ENCODE measurements at regions not wholly inside any gene's neighbourhood (a gene's known extent, or its start where the extent isn't known, plus 50 kb on each side); places are given as distances from the start of the nearest gene placed in this dataset.
"Not testable (repeated sequence)": the region's sequence is repeated elsewhere in the genome, so short reads cannot be mapped to it uniquely, and the experiment has no call there.

DNA sequence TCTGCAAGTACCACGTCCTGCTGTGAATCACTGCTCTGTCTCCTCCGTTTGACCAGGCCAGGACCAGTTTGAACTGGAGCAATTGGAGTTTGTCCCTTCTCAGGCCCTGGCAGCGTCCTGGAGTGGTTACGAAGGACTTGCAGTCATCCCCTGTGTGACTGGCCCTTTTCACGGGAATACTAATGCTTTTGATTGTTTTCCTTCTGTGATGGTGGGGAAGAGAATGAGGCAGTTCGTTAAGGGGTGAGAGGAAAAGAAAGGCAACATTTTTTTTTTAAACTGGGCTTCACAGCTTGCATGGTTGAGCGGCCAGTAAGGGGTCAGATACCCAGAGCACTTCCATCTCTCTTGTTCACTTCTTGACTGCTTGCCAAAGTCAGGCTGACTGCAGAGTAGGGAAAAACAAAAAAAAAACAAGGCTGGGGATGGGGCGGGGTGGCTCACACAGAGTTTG, 153.5 kb upstream of the STK32A start:
- no peak for DNase-seq (ENCODE audit: low spot score)

DNA sequence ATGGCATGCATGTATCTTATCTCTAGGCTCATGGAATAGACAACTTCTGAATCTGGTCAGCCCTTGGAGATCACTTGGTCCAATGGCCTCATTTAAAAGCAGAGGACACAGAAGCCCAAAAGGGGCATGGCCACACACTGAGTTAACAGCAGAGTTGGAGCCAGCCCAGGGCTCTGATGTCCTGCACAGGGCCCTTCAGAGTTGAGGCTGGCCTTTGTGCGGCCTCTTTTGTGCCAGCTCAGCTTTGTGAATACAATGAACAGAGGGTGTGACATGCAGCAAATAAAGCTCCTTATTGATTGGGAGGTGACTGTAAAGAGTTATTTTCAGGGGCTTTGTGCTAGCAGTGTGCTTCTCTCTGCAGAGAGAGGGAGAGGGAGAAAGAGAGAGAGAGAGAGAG, 150.1 kb upstream of the STK32A start:
- DNase-seq (ENCODE audit: low spot score), result no peak

DNA sequence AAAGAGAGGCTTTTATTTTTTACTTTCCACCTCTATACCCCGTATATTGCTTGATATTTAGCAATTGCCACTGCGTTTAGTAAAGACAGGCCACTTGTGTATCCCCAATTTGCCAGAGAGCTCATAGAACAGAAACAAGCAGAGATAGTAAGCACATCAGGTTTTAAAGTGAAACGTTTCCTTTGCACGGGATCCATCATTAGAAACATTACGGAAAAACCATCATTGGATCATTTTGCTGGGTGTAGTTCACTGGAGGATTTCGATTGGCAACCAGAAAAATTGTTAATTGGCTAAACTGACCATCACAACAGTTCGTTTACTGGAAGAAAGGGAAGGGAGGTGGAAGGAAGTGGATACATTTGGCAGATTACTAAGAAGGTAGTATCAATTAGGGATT, 149.4 kb upstream of the STK32A start:
- no peak for DNase-seq (ENCODE audit: low spot score)

DNA sequence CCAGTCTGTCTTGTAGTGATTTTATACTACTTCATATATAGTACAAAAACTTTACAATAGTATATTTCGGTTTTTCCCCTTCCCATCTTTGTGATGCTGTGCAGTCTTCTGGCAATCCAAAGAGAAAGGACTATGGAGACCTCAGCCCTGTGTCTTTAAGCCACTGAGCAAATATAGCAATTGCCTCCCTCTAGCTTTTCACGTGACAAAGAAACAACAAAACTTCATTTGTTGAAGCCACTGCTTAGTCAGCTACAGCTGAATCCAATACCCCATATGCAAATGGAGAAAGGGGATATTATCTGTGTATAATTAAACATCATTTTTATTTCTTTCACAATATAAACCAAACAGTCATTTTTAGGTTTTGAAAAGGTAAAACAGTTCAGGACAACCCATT, 142.8 kb upstream of the STK32A start:
- no peak for DNase-seq (ENCODE audit: low spot score)

DNA sequence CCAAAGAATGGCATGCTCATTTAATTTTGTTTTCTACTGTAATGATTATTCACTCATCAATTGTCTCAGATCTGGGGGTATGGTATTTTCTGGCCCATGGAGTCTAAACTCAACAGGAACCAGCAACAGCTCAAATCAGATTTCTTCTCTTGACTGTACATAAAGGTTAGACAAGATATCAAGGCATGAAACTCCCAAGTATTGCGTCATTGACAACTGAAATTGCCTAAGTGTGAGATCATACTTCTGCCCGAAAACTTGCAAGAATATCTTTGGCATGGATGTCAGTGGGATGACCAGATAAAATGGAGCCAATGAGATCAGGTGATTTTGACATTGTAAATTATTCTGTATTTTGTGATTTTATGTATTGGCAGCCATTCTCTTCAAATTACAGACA, 141.7 kb upstream of the STK32A start:
- DNase-seq (ENCODE audit: low spot score), result no peak

DNA sequence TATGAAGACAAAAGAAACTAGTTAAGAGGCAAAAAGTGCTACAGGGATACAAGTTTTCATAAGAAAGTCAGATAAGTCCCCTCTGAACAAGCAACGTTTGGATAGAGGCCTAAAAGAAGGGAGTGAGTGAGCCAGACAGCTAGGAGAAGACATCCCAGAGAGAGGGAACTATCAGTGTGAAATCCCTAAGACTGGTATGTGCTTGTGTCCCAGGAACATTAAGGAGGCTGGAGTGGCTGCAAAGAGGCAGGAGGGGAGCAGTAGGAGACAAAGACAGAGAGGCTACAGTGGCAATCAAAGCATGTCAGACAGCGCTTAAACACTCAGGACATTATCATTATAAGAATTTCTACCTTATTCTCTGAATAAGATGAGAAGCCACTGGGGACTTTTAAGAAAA, 139.1 kb upstream of the STK32A start:
- no peak for DNase-seq (ENCODE audit: low spot score)

DNA sequence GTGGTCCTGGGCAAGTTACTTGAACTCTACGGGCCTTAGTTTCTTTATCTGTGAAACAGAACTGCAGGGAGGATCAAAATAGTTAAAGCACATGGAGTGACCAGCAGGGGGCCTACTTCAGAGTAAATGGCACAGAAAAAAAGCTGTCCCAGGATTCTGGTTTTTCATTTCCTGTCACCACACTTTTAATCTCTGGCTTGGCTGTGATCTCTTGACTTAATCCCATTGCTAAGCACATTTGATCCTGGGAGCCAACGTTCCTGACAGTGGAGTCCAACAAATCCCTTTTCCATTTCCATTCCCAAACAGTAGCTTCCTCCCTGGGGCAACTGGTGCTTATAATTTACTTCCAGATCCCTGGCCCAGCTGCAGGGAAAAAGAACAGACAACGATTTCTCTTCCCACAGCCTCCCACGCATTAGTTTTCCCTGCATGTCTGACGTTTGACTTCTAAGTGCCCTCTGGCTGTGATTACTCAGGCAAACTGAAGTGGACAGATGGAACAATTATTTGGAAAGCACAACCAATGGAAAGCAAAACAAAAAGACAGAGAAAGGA, 136.5 kb upstream of the STK32A start:
- DNase-seq (ENCODE audit: low spot score), result peak; percentile 68

DNA sequence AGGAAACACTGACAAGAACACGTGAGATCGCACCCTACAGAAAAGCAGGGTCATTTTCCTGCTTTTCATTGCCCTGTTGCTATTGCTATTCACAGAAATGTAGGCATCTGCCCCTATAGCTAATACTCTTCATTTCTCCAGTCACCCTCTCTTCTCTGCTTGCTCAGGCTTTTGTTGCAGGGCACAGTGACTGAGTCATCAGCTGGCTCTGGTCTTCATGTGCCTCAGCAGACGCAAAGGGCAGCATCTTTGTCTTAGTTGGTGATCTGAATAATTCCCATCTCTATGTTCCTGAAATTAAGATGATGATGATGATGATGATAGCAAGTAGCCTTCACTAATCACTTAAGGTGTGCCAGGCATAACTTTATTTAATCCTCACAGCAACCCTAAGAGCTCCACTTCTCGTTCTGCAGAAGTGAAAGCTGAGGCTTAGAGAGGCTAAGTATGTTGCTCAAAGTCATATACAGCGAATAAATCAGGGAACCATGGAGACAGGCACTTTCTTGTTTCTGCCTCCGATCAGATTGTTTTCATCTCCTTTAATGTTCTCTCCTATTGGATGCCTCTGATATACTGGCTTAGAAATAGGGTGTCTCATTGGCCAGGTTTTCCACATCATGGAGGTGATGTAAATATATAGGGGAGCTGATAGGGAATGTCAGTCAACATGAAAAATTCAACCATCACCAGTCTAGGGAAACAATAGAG, 133.0 kb upstream of the STK32A start:
- DNase-seq (ENCODE audit: low spot score), result no peak

DNA sequence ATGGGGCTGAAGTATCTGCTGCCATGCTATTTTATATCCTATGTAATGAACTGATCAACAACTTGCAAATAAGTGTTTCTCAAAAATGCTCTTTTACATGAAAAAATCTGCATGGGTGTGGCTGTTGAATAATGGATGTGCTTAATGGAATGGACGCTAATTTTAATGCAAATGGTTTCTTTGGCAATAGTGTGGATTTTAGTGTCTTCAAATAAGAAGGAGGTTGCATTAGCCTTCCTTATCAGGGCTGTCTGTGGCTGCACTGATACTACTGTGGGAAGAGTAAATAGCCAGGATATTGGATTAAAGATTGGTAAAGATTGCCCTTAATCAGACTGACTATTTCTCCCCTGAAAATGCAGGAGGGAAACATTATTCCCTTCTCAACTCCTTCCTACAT, 121.9 kb upstream of the STK32A start:
- no peak for DNase-seq (ENCODE audit: low spot score)

DNA sequence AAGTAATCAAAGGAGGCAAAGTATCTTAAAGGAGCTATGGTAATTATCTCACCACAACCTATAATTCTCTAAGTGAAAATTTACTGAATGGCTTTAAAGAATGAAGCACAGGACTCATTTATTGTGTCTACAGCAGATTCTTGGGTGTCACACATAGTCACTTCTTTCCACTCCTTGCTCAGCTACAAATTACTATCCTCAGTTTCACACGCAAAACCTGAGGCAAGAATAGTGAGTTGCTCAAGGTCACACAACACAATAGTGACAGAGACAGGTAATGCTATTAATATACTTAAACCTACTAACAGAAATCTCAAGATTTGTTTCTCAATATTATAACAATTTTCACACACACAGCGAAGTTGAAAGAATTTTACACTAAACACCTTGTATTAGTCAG, 120.9 kb upstream of the STK32A start:
- no peak for DNase-seq (ENCODE audit: low spot score)

DNA sequence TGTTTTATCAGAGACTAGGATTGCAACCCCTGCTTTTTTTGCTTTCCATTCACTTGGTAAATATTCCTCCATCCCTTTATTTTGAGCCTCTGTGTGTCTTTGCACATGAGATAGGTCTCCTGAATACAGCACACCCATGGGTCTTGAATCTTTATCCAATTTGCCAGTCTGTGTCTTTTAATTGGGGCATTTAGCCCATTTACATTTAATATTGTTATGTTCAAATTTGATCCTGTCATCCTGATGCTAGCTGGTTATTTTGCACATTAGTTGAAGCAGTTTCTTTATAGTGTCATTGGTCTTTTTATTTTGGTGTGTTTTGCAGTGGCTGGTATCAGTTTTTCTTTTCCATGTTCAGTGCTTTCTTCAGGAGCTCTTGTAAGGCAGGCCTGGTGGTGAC, 95.1 kb upstream of the STK32A start:
- DNase-seq (ENCODE audit: low spot score), result not testable (repeated sequence)

DNA sequence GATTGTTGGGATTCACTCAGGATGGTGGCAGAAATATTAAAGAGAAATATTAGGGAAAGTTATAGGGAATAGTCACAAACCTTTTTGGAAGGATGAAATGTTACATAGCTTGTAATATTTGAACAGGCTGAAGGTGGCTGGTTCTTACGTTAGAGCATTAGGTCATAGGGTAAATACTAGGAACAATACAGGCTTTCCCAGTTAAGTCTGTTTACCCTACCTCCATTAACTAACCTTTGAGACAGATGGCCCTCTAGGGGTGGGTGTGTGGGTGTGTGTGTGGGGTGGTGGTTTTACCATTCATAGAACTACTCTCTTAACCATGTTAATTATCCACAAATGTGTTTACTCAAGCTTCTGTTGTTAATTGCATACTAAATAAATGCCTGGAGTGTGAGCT, 94.3 kb upstream of the STK32A start:
- no peak for DNase-seq (ENCODE audit: low spot score)

DNA sequence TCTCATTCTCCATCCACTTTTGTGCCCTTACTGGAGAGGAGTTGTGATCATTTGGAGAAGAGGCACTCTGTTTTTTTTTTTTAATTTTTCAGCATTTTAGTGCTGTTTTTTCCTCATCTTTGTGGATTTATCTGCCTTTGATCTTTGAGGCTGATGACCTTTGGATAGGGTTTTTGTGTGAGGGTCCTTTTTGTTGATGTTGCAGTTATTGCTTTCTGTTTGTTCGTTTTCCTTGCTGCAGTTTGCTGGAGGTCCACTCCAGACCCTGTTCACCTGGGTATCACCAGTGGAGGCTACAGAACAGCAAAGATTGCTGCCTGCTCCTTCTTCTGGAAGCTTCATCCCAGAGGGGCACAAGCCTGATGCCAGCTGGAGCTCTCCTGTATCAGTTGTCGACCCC, 93.2 kb upstream of the STK32A start:
- not testable (repeated sequence) for DNase-seq (ENCODE audit: low spot score)

DNA sequence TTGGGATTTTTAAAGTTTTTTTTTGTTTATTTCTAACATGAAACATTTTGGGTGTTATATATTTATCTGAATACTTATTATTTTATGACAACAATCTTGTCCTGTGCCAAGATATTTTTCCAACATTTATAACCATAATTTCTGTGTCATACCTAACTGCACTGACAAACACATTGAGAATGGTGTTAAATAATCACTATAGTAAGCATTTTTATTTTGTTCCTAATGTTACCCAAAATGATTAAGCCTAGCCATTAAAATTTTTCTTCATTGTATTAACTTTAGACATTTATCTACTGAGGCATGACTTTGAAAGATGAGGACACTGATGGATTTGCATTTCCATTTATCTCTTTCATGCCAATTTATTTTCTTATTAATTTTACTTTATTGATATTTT, 91.6 kb upstream of the STK32A start:
- DNase-seq (ENCODE audit: low spot score), result no peak

DNA sequence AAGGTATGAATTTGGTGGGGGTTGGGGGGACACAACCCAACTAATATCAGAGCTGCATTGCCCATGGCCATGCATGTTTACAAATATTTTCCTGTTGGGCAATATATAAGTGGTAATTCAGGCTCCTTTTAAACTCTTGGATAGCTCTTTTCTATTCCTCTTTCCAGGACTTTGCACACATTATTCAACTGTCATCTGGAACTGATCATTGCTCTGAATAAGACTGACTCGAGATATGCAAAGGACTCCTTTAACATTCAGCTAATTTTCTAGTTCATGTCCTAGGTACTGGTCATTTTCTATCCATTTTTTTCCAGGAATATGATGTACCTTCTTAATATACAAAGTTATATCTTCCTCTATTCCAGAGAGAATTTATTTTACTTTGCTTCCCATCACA, 89.5 kb upstream of the STK32A start:
- no peak for DNase-seq (ENCODE audit: low spot score)

DNA sequence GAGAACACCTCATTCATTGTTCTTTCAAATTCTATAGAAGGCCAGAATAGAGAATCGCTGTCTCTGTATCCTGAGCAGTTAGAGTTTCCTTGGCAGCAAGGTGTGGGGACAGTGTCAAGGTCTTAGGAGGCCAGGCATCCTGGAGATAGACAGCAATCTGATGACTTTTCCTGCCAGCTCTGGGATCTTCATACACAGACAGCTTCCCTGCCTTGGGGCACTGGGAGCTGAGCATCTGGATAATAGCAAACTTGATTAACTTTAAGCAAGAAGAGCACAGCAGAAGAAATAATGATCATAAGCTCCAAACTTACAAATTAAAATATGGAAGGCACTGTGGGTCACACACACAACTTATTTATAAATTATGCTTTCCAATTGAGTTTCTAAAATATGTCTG, 86.1 kb upstream of the STK32A start:
- DNase-seq (ENCODE audit: low spot score), result no peak

DNA sequence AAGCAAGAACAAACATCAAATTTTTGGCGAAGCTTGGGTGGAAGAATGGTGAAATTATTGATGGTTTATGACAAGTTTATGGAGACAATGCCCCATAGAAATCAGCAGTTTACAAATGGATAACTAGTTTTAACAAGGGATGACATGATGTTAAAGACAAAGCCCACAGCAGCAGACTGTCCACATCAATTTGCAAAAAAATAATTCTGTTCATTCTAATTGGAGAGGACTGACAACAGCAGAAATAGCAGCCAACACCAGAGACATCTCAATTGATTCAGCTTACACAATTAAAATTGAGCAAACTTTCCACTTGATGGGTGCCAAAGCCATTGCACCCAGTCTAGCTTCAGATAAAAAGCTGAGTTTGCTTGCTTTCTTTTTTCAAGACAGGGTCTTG, 82.7 kb upstream of the STK32A start:
- DNase-seq (ENCODE audit: low spot score), result no peak

DNA sequence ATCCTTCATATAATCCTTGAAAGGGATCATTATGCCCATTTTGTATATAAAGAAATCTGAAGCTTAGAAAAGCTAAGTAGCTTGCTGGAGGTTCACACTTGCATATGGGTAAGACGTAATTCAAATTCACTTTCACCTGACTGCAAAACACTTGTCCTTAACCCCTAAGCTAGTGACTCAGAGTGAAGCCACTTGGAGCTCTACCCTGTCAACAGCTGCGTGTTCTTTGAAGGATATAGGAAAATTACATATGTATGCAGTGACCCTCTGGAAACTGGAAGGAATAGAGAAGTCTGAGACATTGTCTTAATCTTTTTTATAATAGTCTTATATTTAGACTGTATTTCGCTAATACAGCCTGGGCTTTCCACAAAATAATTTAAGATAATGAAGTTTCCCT, 80.0 kb upstream of the STK32A start:
- no peak for DNase-seq (ENCODE audit: low spot score)

DNA sequence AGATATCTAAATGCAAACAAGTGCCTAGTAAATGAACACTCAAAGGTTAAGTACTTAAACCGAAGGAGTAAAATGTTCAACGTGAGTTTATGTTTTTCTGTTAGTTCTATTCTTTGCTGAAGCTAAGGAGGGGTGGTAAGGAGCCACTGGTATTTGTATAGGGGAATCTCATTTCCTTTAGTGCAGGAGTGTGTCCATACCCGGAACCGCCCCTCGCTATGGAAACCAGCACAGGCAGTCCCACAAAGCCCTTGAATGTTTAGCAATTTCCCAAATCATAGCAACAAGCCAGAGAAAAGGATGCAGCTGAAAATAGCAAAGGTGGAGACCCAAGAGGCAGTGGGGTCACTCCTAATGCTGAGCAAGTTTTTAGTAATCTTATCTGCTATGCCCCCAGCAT, 78.8 kb upstream of the STK32A start:
- DNase-seq (ENCODE audit: low spot score), result no peak

DNA sequence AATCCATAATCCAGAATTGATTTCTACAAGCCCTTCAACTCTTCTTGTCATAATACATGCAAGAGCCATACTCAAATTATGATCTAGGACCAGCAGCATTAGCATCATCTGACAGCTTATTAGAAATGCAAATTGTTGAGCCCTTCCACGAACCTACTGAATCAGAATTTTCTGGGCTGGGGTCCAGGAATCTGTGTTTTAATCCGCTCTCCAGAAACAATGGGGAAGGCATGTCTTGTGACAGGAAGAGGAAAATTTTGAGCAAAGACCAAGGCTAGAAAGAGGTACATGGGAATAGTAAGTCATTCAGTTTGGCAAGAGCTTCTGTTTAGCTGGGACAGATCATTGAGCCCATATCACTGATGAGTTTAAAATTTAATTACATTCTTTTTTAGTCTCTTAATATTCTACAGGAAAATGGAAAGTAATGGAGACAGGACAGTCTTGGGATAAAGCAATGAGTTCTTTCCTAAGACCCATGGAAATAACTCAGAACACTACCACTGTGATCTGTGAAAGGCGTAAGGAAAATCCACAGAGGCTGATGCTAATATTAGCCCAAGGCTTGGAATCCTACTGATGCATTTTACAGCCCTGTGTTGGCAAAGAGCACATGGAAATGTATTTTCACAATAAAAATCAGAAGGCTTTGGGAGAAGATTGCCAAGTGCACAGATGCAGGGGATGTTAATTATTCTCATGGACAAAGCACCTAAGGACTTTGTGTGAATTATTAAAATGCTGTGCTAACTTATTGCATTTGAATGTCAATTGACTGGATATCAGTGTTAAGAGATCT, 73.7 kb upstream of the STK32A start:
- DNase-seq (ENCODE audit: low spot score), result no peak

DNA sequence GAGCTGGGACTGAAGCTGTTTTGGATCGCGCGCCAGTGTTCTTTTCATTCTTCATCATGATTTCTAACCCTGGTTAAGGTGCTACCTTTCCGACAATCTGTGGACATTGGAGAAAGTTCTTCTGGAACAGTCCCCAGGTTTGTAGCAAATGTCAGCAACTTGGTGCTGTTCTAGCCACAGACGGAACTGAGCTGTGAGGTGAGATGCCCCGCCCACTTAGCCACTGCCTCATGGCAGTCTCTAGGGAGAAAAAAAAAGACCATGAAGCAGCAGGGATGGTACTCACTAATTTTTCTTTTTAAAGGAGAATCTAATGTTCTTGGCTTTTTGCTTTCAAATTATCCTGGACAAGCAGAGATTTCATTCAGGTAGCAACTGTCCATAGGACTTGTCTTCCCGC, 72.1 kb upstream of the STK32A start:
- DNase-seq (ENCODE audit: low spot score), result no peak

DNA sequence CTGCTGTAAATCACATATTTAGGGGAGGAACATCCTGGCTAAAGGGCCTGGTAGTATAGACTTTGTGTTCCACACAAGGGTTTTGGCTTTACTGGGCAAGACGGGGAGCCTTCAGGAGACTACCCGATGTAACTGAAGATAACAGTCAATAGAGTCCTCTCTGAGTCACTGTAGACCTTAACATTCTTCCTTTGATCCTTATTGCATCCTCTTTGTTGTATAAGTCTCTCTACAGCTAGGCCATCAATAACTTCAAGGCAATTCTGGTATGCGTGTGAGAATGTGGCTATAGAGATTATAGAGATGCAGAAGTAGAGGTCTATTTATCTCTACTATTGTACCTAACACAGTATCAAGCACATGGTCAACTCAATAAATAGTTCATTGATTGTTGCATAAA, 67.3 kb upstream of the STK32A start:
- DNase-seq (ENCODE audit: low spot score), result no peak
